NCI-H128 (cell line): ENCODE measurements at regions not wholly inside any gene's neighbourhood (a gene's known extent, or its start where the extent isn't known, plus 50 kb on each side); places are given as distances from the start of the nearest gene placed in this dataset.
"Not testable (repeated sequence)": the region's sequence is repeated elsewhere in the genome, so short reads cannot be mapped to it uniquely, and the experiment has no call there.

Experiments used
- DNase-seq: peaks from one replicate; lab custom pipeline; 2025; ENCODE audit not compliant: unreplicated experiment; lab: John Stamatoyannopoulos, UW

- DNase-seq, result no peak
Measured at GRCh38 chr2:121064186-121064585, 220.8 kb downstream of the TFCP2L1 start.

- DNase-seq, result no peak
Measured at GRCh38 chr2:121065239-121065638, 219.8 kb downstream of the TFCP2L1 start.

GRCh38 chr2:121066526-121066925 is 218.5 kb downstream of the TFCP2L1 start:
- no peak for DNase-seq

- DNase-seq, result no peak
Measured at GRCh38 chr2:121068851-121069250, 216.2 kb downstream of the TFCP2L1 start.

- no peak for DNase-seq
Measured at GRCh38 chr2:121069434-121069969, 215.5 kb downstream of the TFCP2L1 start.

- not testable (repeated sequence) for DNase-seq
Measured at GRCh38 chr2:121070061-121070460, 214.9 kb downstream of the TFCP2L1 start.

GRCh38 chr2:121071034-121071504 is 213.9 kb downstream of the TFCP2L1 start:
- DNase-seq, result peak; percentile 25

- DNase-seq, result no peak
Measured at GRCh38 chr2:121072784-121073183, 212.2 kb downstream of the TFCP2L1 start.

- no peak for DNase-seq
Measured at GRCh38 chr2:121073320-121074210, 211.4 kb downstream of the TFCP2L1 start.

GRCh38 chr2:121074293-121074932 is 210.6 kb downstream of the TFCP2L1 start:
- DNase-seq, result no peak

GRCh38 chr2:121075006-121075551 is 209.9 kb downstream of the TFCP2L1 start:
- DNase-seq, result no peak

GRCh38 chr2:121075641-121076497 is 209.1 kb downstream of the TFCP2L1 start:
- DNase-seq, result no peak

GRCh38 chr2:121076498-121076820 is 208.5 kb downstream of the TFCP2L1 start:
- DNase-seq, result no peak

GRCh38 chr2:121076885-121077549 is 208.0 kb downstream of the TFCP2L1 start:
- DNase-seq, result peak; percentile 24

GRCh38 chr2:121078899-121079298 is 206.1 kb downstream of the TFCP2L1 start:
- DNase-seq, result no peak

- peak; percentile 42 for DNase-seq
Measured at GRCh38 chr2:121080013-121080772, 204.8 kb downstream of the TFCP2L1 start.

GRCh38 chr2:121081701-121082100 is 203.3 kb downstream of the TFCP2L1 start:
- no peak for DNase-seq

- DNase-seq, result no peak
Measured at GRCh38 chr2:121082191-121082590, 202.8 kb downstream of the TFCP2L1 start.

GRCh38 chr2:121084130-121084680 is 200.8 kb downstream of the TFCP2L1 start:
- no peak for DNase-seq
